Mammary epithelial cell (primary cell): ENCODE measurements at regions not wholly inside any gene's neighbourhood (a gene's known extent, or its start where the extent isn't known, plus 50 kb on each side); places are given as distances from the start of the nearest gene placed in this dataset.

ENCODE experiments used
- EZH2 ChIP-seq: IDR thresholded peaks from 2 replicates; pipeline ENCODE4 v1.6.1; 2012; ENCODE audit warnings: low read length, inconsistent platforms, borderline replicate concordance
- TF ChIP-seq, protein P1 (sequence below), 2 donors: IDR thresholded peaks in 1 of 2; conservative IDR thresholded peaks in 1 of 2; 2 replicates each; pipeline ENCODE4 v1.5.1; 2011 to 2012; ENCODE audit warnings: inconsistent platforms in 2 of 2, low read length in 2 of 2, mild to moderate bottlenecking in 2 of 2, control low read depth in 1 of 2, low read depth in 1 of 2; ENCODE audit not compliant: insufficient read depth in 1 of 2; ENCODE audit errors: extremely low read depth in 1 of 2

DNA sequence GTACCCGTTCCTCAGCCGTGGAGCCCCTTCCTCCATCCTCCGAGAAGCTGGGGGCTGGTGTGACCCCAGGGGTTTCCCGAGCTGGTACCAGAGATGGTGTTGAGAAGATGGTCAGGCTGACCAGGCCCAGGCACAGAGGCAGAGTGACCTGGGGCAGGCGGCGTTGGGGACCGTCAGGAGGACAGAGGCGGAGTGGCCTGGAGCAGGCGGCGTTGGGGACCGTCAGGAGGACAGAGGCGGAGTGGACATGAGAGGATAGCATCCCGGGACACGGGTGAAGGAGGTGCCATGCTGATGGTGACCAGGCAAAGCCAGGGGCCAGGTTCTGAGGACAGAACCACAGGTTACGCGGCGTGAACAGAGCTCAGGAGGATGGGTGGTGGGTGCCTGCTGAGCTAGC lies 75.9 kb upstream of the TTC34 start:
- TF ChIP-seq, protein P1, sequence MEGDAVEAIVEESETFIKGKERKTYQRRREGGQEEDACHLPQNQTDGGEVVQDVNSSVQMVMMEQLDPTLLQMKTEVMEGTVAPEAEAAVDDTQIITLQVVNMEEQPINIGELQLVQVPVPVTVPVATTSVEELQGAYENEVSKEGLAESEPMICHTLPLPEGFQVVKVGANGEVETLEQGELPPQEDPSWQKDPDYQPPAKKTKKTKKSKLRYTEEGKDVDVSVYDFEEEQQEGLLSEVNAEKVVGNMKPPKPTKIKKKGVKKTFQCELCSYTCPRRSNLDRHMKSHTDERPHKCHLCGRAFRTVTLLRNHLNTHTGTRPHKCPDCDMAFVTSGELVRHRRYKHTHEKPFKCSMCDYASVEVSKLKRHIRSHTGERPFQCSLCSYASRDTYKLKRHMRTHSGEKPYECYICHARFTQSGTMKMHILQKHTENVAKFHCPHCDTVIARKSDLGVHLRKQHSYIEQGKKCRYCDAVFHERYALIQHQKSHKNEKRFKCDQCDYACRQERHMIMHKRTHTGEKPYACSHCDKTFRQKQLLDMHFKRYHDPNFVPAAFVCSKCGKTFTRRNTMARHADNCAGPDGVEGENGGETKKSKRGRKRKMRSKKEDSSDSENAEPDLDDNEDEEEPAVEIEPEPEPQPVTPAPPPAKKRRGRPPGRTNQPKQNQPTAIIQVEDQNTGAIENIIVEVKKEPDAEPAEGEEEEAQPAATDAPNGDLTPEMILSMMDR (conservative IDR thresholded peaks at IDR 0.05 in 1 of 2, IDR thresholded peaks at IDR 0.05 in 1 of 2; ENCODE audit: extremely low read depth in 1 of 2, insufficient read depth in 1 of 2, low read depth in 1 of 2, low read length in 2 of 2): no peak
- TF ChIP-seq EZH2: no peak
